Stimulated activated CD4-positive, alpha-beta T cell treated with anti-CD3 and anti-CD28 coated beads, Interleukin-4, amount 100 ng/mL, for 24 hours (primary cell): ENCODE measurements at regions not wholly inside any gene's neighbourhood (a gene's known extent, or its start where the extent isn't known, plus 50 kb on each side); places are given as distances from the start of the nearest gene placed in this dataset.

Source experiments
- DNase-seq: peaks from one replicate; pipeline ENCODE4 v3.0.0-alpha.2; 2020

- DNase-seq: no peak
Measured at GRCh38 chr15:38186507-38186906, 66.1 kb upstream of the SPRED1 start.

GRCh38 chr15:38187630-38188313 lies 64.9 kb upstream of the SPRED1 start:
- no peak for DNase-seq

- no peak for DNase-seq
Measured at GRCh38 chr15:38189671-38190295, 62.9 kb upstream of the SPRED1 start.

DNA sequence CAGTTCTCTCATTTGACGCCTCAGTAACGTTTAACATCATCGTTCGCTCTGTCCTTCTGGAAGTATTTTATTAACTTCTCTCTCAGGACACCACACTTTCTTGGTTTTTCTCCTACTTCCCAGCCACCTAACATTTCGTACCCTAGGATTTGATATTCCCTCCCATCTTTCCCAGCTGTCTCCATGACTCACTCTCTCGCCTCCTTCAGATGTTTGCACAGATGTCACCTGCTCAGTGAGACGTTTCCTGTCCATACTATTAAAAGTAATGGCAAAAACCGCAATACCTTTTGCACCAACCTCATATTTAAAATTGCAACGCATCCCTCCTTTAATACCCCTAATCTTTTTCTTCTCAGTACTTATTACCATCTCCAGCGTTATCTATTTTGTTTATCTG lies 62.1 kb upstream of the SPRED1 start:
- DNase-seq: no peak

GRCh38 chr15:38192496-38192895 lies 60.1 kb upstream of the SPRED1 start:
- DNase-seq: no peak

GRCh38 chr15:38193496-38193895 lies 59.1 kb upstream of the SPRED1 start:
- no peak for DNase-seq

- DNase-seq: no peak
Measured at GRCh38 chr15:38195191-38195901, 57.3 kb upstream of the SPRED1 start.

DNA sequence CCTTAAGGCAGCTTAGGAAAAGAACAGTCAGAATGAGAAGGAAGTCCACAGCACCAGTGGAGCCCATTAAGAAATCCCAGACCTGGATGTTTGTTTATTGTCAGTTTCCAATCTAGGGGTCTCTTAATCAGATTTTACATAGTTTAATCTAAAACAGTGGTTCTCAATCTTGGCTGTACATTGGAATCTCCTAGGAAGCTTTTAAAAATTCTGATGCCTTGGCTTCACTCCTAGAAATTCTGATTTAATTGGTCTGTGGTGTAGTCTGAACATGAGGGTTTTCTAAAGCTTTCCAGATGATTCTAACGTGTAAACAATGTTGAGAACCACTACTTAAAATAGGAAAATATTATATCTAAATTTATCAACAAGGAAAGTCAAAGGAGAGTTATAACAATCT lies 56.6 kb upstream of the SPRED1 start:
- no peak for DNase-seq

DNA sequence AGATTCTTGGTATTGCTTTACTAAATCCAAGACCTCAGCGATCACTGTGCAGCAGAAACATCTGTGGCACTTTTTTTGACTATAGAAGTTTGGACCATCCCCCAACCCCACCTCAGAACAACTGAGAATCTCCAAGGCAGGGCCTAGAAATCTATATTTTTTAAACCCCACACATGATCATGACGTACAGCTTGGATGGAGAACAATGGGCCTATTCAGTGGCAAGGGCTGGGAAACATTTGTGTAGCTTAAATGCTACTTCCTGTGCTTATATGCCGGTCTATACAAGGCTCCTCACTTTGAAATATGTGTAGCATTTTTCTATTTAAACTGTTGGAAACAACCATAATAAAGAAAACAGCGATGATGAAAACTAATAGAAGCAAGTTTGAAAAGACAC lies 55.1 kb upstream of the SPRED1 start:
- DNase-seq: no peak

DNA sequence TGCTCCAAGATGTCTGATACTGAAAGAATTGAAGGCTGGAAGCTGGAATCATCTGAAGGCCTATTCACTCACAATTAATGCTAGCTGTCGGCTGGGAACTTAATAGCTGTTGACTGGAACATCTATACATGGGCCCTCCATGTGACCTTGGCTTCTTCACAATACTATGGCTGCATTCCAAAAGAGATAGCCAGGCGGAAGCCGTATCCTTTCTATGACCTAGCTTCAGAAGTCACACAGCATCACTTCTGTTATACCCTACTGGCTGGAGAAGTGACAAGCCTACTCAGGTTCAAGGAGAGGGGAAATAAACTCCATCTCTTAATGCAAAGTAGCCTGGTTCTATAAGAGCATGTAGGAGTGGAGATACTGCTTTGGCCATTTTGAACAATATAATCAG lies 50.9 kb upstream of the SPRED1 start:
- no peak for DNase-seq

DNA sequence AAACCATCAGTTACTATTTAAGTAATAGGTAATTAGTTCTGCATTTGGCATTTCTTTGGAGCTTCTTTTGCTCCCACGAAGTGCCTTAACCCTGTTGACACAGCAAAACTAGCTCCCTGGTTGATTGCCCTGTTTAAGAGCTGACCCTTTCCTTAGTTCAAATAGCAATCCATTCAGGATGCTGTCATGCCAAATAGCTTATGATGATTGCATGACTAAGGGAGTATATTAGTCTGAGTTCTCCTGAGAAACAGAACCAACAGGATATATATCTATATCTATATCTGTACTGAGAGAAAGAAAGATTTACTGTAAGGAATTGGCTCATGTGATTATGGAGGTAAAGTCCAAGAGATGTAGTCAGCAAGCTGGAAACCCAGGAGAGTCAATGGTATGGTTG lies 50.3 kb upstream of the SPRED1 start:
- no peak for DNase-seq
